Heart right ventricle (tissue), 16 donors: ENCODE measurements at regions not wholly inside any gene's neighbourhood (a gene's known extent, or its start where the extent isn't known, plus 50 kb on each side); places are given as distances from the start of the nearest gene placed in this dataset.

Experiments used
- ATAC-seq, 8 donors: fragments of 200-7000 bp; cut with Tn5 transposase; one replicate each; pipeline ENCODE4 v1.9.1; 2020; ENCODE audit warnings: mild to moderate bottlenecking in 8 of 8, moderate library complexity in 8 of 8, moderate number of reproducible peaks in 1 of 8
- DNase-seq, 2 donors: peaks; one replicate each; pipeline ENCODE4 v3.0.0-alpha.2; 2020
- H3K27ac ChIP-seq, 10 donors: fragments of 200-600 bp; sonication (generic) in 2 of 10; one replicate each; pipeline versions ENCODE4 v1.5.0 to v1.8.0; 2020 to 2022; ENCODE audit warnings: mild to moderate bottlenecking in 3 of 10
- H3K27me3 ChIP-seq, 7 donors: fragments of 200-600 bp; one replicate each; pipeline ENCODE4 v1.8.0; 2021 to 2022; ENCODE audit warnings: mild to moderate bottlenecking in 2 of 7
- H3K36me3 ChIP-seq, 9 donors: fragments of 200-600 bp; sonication (generic) in 1 of 9; one replicate each; pipeline versions ENCODE4 v1.5.0 to v1.8.0; 2020 to 2022; ENCODE audit warnings: mild to moderate bottlenecking in 2 of 9
- H3K4me1 ChIP-seq, 9 donors: fragments of 200-600 bp; sonication (generic) in 1 of 9; one replicate each; pipeline versions ENCODE4 v1.5.0 to v1.8.0; 2020 to 2022; ENCODE audit warnings: mild to moderate bottlenecking in 4 of 9
- H3K4me3 ChIP-seq, 10 donors: fragments of 200-600 bp; sonication (generic) in 2 of 10; one replicate each; pipeline versions ENCODE4 v1.5.0 to v1.8.0; 2020 to 2022; ENCODE audit warnings: mild to moderate bottlenecking in 7 of 10, moderate library complexity in 2 of 10
- H3K9me3 ChIP-seq, 11 donors: fragments of 200-600 bp in 10 of 11; sonication (generic) in 2 of 11; one replicate each; pipeline versions ENCODE4 v1.5.0 to v1.8.0; 2013 to 2022; ENCODE audit warnings: mild to moderate bottlenecking in 2 of 11, control low read depth in 1 of 11, moderate library complexity in 1 of 11
- CTCF ChIP-seq, 9 donors: fragments of 200-600 bp; sonication (generic) in 2 of 9; IDR thresholded peaks; one replicate each; pipeline versions ENCODE4 v1.5.0 to v1.8.0; 2021 to 2022; ENCODE audit warnings: antibody characterized with exemption in 9 of 9, mild to moderate bottlenecking in 5 of 9, moderate library complexity in 1 of 9
- WGBS, 2 donors: extraction: QIAGEN DNeasy Blood & Tissue Kit; methylation state at CpG; one replicate each; pipeline ENCODE4 v1.1.7; 2013; ENCODE audit warnings: inconsistent platforms in 1 of 2; 5-methylcytosine and 5-hydroxymethylcytosine counted together
- intact Hi-C, 10 donors: fragments of 100-400 bp; cut with DNase I; formaldehyde crosslinking; loops; one replicate each; pipeline versions ENCODE4 v1.11.1 to v1.14.2; 2022
- donor health status: Arrhythmogenic right ventricular cardiomyopathy.
- donor health status: ischemic (EF 13 %, LVEDD 7.1; RV severe dilation, severe dysfunction).
- donor health status: healthy with polysubstance abuse.
- donor health status: DM: no; HTN: yes; CAD: no.
- donor health status: DM: no; HTN: no; CAD: no.
- donor health status: ischemic (EF 25% LVEDD 6.9; RV normal size, moderate dysfunction).
- donor health status: ischemic (EF 25% LVEDD 5.7; RV mildly dilated, moderate dysfunction).
- donor health status: healthy.
- donor health status: DM: yes; HTN: yes; CAD: no.
- donor health status: Ischemic cardiomyopathy.
- donor health status: ischemic (EF 35%, LVEDD 5.7; RV mildly dilated, moderate dysfunction).
- donor health status: nonischemic (EF 11% LVEDD 7.7; RV severe dilation, severe dysfunction).
- donor health status: DM: yes; HTN: yes; CAD: no.
- donor health status: PGD.
- donor health status: ischemic (EF 29% LVEDD 5.4; RV normal size, mild dysfunction).
- donor health status: nonischemic (EF 23%, LVEDD 6.1; RV moderate dilation, normal function).

- intact Hi-C loops, result no loop called here
- Histone ChIP-seq H3K9me3 (peaks cover 0 to 3% (median 0%) of the 10 kb centered on the region in 11 donors), H3K4me3 (no peak overlapping the region), H3K27ac (no peak overlapping the region), H3K4me1 (no peaks in the 10 kb centered on the region), H3K27me3 (no peaks in the 10 kb centered on the region), H3K36me3 (no peaks in the 10 kb centered on the region)
- 69 to 78% methylated on average over 1 of the region's 1 CpG for WGBS, 2 donors
- ATAC-seq (no peak), DNase-seq (no peak)
- no peak for TF ChIP-seq CTCF (IDR thresholded peaks at IDR 0.05)
These were observed 157.6 kb upstream of the CDH2 start for GRCh38 chr18:28334516-28334915.

- peak in 1 of 8 donors; percentile 85 for ATAC-seq
- WGBS, 2 donors, result 62 to 63% methylated on average over 3 of the region's 3 CpGs
- no peak for TF ChIP-seq CTCF (IDR thresholded peaks at IDR 0.05)
- Histone ChIP-seq H3K4me1 (no peaks in the 10 kb centered on the region), H3K4me3 (no peak overlapping the region), H3K36me3 (no peaks in the 10 kb centered on the region), H3K9me3 (peaks cover 0 to 3% (median 0%) of the 10 kb centered on the region in 11 donors), H3K27ac (no peak overlapping the region), H3K27me3 (no peaks in the 10 kb centered on the region)
- intact Hi-C loops, result no loop called here
- no peak for DNase-seq
These were observed 155.1 kb upstream of the CDH2 start for GRCh38 chr18:28332071-28332470.

GRCh38 chr18:28331551-28331950 lies 154.6 kb upstream of the CDH2 start:
- ATAC-seq, result no peak
- 26 to 32% methylated on average over 4 of the region's 4 CpGs for WGBS, 2 donors

GRCh38 chr18:28313602-28314001 lies 136.7 kb upstream of the CDH2 start:
- intact Hi-C loops, result no loop called here
- DNase-seq (no peak), ATAC-seq (no peak)
- no peaks in the 10 kb centered on the region for H3K36me3 ChIP-seq
- H3K9me3 ChIP-seq, result peaks cover 0 to 7% (median 0%) of the 10 kb centered on the region in 11 donors
- H3K4me3 ChIP-seq, result no peak overlapping the region
- no peak overlapping the region for H3K27ac ChIP-seq
- no peaks in the 10 kb centered on the region for H3K27me3 ChIP-seq
- no peaks in the 10 kb centered on the region for H3K4me1 ChIP-seq
- no peak for TF ChIP-seq CTCF (IDR thresholded peaks at IDR 0.05)
- WGBS, 2 donors, result 82 to 83% methylated on average over 3 of the region's 3 CpGs

More at GRCh38 chr18:28331551-28331950, 154.6 kb upstream of the CDH2 start:
- DNase-seq, result no peak
- Histone ChIP-seq H3K4me3 (no peak overlapping the region), H3K36me3 (no peaks in the 10 kb centered on the region), H3K27me3 (no peaks in the 10 kb centered on the region), H3K4me1 (no peaks in the 10 kb centered on the region), H3K9me3 (peaks cover 0 to 3% (median 0%) of the 10 kb centered on the region in 11 donors), H3K27ac (no peak overlapping the region)
- intact Hi-C loops, result no loop called here
- no peak for TF ChIP-seq CTCF (IDR thresholded peaks at IDR 0.05)
